HG03439 (cell line): ENCODE measurements at regions not wholly inside any gene's neighbourhood (a gene's known extent, or its start where the extent isn't known, plus 50 kb on each side); places are given as distances from the start of the nearest gene placed in this dataset.
"Not testable (repeated sequence)": the region's sequence is repeated elsewhere in the genome, so short reads cannot be mapped to it uniquely, and the experiment has no call there.

ENCODE experiments used
- ATAC-seq: cut with Tn5 transposase; IDR thresholded peaks from one replicate; pipeline ENCODE4 v1.9.1; 2021; ENCODE audit warnings: mild to moderate bottlenecking, moderate library complexity; ENCODE audit not compliant: unreplicated experiment

DNA sequence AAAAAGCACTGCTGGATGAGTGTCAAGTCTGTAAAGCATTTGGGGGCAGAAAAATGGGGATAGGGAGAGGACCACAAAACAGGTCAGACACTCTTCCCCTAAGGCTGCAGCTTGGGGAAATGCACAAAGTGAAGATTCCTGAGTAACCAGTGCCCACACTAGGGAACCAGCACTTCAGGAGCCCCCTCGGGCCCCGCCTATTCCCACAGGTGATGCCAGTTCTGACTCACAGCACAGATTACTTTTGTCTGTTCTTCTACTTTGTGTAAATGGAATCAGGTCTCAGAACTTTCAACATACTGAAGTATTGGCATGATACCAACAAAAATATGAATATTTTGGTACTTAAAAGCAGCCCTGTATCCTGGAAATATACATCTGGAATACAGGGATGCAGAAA is 112.5 kb downstream of the ADRA2C start:
- ATAC-seq = no peak

DNA sequence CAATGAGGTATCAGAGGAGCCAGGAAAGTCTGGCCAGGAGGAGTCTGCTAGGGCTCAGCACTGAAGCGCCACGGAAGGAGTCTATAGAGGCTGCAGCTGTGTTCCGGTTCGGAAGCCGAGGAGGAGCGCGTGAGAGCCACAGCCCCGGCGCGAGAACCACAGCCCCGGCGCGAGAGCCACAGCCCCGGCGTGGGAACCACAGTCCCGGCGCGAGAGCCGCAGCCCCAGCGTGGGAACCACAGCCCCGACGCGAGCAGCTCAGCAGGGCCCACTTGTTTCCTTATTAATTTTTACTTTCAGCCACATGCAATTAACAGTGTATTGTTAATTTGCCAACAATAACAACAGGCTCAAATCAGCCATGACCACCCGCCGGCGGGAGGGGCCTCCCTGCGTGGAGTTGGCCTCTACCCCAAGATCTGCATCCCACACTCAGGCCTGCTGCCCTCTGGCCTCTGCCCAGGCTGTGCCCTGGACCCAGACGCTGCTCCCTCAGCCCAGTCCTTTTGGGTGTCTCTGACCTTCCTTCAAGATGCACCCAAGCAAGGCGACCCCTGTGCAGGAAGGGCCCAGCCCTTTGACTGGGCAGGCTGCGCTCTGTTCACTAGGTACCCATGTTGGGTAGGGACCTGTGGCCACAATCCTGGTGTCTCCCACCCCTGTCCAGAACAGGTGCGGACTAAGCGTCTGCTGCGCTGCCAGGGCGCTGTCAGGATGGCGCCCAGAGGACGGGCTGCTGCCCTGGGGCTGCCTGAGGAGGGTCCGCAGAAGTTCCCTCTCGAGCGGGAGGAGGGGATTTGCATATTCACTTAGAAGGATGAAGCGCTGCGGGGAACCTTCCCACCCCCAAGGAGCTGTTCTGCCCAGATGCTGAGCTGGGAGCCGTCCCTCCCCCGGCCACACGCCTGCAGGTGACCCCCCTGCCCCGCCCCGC is 113.8 kb downstream of the ADRA2C start:
- no peak for ATAC-seq

DNA sequence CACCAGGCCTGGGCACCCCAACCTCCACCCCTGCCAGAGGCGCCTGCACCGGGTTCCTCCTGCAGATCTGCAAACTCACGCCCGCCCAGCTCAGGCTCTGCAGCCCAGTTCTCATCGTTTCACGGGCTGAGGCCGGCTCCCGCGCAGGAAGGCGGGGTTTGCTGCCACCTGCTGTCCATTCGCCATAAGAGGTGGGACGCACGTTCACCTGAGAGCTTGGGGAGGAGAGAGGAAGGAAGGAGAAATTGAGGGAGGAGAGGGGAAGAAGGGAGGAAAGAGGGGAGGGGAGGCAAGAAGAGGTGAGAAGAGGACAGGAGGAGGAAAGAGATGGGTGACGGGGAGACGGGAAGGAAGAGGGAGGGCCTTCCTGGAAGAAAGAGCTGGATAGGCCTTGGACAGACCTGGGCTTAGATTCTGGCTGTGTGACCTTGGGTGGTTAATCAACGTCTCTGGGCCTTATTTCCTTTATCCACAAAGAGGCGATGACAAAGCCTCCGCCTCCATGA is 114.5 kb downstream of the ADRA2C start:
- no peak for ATAC-seq

DNA sequence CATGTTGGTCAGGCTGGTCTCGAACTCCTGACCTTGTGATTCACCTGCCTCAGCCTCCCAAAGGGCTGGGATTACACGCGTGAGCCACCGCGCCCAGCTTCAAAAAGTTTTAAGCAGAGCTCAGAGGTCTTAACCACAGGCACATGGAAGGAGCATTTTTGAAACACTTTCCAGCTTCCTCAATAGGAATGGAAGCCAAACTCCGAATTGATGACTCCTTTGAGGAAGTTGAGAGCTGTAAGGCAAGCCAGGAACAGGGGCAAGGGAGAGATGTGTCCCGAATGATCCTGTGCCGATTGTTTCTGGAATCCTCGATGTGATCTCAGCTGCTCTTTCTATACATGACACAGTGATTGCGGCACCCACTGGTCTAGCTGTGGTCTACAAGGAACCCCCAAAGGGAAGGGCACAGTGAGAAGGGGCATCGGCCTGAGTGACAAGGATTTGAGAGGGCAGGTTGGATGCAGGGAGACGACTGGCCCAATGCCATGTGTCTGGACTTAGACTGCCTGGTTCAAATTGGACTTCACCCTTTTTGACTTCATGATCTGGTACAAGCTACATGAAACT is 116.2 kb downstream of the ADRA2C start:
- ATAC-seq = not testable (repeated sequence)

DNA sequence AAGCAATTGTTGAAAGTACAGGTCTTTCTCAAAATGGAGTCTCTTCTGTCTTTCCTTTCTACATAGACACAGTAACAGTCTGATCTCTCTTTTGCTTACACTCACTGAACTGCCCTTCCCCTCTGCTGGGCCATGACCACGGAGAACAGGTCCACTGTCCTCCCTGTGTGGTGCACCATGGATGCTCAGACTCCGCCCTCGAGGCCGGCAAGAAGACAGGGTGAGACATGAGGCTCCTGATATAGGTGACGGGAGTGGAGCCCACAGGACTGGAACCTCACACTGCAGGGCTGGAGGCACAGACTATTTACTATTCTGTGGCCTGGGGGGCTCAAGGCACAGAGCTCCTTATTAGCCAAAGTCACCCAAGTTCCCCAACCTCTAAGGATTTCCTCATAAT is 118.1 kb downstream of the ADRA2C start:
- ATAC-seq = not testable (repeated sequence)

DNA sequence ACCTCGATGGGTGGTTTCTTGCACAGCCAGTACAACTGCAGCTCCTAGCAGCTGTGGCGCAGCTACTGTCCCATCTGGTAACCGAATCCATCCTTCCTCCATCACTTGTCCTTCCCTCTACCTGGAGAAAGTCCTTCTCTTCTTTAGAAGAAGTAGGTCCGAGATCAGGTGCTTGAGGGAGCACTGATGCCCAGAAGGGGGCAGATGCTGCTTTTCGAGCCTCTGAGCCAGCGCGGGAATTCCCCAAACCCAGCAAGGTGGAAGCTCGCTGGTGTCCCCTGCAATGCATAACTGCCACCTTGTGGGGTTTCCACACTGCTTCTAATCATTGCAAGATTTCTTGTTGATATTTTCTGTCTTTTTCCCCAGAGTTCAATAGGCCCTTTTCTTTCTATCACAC is 127.4 kb downstream of the ADRA2C start:
- ATAC-seq = not testable (repeated sequence)

DNA sequence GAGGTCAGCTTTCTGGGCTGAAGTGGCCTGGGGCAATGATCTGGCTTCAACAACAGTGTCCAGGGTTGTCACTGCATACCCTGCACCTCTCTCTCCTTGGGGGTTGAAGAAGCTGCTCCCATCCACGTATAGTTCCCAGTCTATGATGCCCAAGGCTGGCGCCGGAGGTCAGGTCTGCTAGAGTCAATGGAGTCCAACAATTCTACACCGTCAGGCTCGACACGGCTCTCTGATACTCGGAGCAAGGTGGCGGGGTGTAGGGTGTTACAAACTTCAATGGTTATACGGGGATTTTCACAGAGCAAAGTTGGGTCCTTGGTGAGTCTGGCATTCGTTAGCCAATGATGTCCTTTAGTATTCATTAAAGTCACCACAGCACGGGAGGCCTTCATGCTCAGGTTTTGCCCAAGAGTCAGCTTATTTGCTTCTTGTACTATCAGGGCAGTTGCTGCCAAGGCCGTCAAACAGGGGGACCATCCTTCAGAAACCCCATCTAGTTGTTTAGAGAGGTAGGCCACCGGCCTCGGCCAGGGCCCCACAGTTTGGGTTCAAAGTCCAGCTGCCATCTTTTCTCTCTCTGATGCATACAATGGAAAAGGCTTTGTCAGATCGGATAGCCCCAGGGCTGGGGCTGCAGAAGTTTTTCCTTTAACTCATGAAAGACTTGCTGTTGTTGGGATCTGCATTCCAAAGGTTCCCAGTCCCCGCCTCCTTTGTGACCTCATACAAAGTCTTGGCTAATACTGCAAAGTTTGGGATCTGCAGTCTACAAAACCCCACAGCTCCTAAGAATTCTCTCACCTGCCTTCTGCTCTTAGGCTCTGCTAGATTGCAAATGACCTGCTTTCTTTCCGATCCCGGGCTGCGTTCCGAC is 128.1 kb downstream of the ADRA2C start:
- ATAC-seq = not testable (repeated sequence)

DNA sequence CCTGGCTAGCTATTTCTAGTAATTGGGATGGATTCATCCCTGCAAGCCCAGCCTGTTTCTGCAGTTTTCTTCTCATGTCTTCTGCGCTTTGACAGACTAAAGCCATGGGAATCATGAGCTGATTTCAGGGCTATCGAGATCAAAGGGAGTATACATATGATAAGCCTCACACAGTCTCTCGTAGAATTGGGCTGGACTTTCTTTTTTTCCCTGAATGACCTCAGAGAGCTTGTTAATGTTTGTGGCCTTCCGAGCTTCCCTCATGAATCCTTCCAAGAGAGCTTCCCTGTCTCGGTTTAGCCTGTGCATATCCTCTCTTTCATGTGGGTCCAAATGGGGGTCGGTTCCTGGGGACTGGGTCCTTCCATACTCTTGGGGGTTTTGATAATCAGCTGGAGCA is 130.3 kb downstream of the ADRA2C start:
- no peak for ATAC-seq

DNA sequence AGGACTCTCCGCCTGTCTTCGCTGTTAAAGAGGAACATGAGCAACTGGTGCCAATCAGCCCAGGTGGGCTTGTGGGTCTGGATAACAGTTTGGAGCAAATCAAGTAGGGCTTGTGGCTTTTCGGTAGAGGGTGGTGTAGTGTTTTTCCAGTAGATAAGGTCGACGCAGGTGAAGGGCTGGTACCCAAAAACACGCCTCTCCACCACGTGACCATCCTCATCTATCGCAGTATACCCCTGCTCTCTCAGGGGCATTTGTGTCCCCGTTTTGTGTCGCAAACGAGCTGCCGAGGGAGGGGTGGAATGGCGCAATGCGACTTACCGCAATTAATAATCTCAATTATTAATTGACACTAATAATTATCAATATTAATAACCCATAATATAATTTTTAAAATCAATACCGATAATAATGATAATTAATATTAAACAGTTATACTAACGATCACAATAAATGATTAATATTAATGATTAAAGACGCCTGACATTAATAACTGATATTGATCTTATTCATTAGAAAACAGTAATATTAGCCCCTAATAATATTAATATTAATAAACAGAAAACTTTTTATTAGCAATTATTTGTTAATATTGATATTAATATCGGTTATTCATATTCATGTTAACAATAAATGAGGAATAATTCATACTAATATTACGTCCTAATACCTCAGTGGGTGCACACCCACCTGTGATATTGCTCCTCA is 130.8 kb downstream of the ADRA2C start:
- ATAC-seq = not testable (repeated sequence)

DNA sequence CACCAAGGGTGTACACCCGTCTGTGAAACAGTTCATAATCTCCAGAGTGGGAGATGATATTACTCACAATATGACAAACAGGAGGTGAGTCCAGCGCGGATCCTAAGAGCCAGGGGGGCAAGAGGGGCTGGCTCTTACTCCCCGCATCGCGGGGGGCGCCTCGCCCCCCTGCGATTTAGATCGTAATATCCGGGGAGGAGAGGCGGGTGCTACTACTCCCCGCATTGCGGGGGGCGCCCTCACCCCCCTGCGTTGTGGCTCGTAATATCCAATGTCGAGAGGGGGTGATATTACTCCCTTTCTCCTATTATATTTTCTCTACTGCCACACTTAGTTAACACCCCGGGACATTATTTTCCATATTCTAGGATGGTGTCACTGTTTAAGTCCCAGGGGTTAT is 131.9 kb downstream of the ADRA2C start:
- ATAC-seq = no peak

DNA sequence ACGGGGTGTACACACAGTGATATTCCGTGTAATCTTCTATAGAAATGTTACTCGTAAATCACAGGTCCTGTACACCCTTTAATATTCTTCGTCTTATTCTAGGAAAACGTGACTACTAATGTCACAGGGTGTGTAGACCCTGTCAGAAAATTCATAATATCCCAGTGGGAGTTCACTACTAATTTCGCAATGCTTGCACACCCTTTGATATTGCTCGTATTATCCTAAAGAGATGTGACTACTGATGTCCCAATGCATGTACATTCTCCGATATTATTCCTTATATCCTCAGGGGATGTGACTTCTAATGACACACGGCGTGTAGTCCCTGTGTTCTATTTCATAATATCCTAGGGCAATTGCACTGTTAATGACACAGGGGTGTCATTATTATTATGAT is 132.7 kb downstream of the ADRA2C start:
- not testable (repeated sequence) for ATAC-seq

DNA sequence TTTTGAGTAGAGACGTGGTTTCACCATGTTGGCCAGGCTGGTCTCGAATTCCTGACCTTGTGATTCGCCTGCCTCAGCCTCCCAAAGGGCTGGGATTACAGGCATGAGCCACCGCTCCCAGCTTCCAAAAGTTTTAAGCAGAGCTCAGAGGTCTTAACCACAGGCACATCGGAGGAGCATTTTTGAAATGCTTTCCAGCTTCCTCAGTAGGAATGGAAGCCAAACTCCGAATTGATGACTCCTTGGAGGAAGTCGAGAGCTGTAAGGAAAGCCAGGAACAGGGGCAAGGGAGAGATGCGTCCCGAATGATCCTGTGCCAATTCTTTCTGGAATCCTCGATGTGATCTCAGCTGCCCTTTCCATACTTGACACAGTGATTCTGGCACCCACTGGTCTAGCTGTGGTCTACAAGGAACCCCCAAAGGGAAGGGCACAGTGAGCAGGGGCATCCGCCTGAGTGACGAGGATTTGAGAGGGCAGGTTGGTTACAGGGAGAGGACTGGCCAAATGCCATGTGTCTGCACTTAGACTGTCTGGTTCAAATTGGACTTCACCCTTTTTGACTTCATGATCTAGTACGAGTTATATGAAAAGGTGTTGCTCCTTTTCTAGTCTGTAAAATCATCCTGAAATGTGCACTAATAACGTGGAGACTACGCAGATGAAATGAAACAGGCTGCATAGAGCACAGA is 138.2 kb downstream of the ADRA2C start:
- ATAC-seq = not testable (repeated sequence)

DNA sequence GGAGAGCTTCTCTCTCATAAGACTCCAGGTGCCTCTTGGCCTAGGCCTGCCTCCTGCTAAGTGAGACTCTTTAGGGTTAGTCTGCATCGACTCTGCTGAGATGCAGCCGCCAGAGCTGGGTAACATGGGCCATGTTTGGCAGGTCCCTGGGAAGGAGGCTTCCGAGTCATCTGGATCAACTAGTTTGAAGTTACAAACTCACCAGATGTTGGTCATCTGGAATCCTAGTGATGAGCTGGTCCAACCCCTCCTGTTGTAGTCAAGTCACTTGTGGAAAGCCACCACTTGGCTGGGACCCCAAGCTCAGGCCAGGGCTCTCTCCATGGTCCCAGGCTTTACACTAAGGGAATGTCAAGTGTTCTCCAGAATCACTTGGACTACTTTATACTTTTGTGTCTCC is 143.4 kb downstream of the ADRA2C start:
- ATAC-seq = not testable (repeated sequence)

DNA sequence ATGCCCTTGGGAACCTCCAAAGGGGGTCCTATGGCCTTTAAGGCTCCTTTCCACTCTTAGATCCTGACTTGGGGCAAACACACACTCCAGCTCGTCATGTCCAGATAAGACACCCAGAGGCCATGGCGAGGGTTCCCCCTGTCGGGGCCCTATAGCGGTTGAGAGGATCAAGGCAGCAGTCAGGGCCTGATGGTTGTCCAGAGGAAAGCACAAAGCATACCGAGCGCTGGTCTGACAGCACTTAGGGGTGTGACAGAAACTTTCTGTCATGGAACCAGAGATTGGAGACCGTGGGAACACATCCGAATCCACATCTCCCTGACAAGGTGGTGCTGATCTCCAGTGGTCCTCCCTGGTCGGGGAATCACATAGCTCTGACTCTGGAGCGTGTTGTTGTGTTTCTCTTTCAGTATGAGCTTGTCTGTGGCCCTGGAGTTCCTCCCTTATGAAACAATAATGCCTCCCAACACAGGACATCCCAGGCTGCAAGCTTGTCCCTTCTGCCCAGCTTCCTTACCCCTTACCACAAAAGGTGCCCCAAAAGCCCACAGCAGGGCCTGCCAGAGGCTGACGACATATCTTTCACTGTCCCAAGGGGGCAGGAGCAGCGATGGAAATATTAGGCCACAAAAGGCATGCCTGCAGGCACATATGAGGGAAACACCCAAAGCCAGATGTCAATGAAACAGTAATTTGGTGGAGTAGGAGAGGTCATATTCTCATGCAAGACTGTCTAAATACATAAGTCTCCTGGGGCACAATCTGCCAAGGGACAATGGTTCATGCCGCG is 144.2 kb downstream of the ADRA2C start:
- not testable (repeated sequence) for ATAC-seq

DNA sequence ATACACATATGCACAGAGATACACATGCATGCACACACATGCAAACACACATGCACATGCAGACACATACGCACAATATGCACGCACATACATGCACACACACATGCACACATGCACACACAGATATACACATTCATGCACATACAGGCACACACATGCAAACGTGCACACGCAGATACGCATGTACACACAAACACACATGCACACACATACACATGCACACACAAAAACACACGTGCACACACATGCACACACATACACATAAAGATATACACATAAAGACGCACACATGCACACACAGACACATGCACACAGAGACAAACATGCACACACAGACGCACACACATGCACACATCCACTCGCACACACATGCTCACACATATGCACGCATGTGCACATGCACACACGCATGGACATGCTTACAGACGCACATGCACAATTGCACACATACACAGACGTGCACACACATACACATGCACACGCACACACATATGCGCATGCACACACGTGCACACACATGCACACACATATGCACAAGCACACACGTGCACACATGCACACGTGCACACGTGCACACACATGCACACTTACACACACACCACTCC is 145.2 kb downstream of the ADRA2C start:
- no peak for ATAC-seq

DNA sequence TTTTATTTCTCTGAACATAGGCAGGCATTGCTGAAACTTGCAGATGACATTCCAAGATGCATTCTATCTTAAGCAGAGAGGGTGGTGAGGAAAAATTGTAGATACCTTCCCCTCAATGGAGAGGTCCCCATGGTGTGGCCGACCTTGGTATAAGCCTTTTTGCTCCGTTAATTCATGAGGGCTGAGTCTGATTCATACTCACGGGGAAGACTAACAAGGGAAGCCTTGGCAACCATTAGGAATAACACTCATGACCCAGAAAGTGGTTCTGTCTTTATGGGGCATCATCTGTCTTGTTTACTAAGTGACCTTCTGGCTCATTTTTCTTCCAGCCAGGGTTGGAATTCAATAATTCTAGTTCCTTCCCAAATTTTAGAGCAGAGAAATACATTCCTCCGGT is 148.3 kb downstream of the ADRA2C start:
- ATAC-seq = not testable (repeated sequence)

DNA sequence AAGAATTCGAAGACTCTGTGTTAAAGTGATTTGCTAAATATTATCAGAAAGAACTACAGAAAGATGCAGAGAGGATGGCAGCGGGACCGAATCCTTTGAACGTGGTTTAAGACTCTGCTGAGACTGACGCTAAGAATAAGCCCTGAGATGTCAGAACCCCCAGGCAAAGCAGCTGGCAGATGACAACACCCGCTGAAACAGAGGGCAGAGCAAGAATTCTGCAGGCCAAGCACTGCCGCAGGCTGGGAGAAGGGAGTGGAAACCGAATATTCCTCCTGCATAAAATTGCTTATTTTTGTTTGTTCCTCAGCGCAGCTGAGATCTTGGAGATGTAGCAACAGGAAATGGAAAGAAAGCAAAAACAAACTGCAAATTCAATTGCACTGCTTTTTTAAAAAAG is 153.3 kb downstream of the ADRA2C start:
- ATAC-seq = not testable (repeated sequence)

DNA sequence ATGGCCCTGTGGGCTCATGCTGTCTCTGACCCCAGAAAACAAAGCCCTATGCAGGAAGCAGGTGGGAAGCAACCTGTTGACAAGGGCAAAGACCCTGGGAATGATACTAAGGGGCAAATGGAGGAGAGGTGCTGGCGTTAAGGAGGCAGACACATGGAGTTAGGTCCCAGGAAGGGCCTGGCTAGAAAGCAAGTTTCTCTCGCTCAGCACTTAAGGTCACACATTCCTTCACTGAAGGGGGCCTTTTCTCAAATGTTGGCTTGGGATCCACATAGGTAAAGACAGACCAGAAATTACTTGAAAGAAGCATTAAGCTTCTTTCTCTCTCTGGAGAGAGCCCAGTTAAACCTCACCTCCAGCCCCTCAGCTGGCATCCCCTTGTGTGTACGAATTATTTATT is 155.7 kb downstream of the ADRA2C start:
- ATAC-seq = not testable (repeated sequence)

DNA sequence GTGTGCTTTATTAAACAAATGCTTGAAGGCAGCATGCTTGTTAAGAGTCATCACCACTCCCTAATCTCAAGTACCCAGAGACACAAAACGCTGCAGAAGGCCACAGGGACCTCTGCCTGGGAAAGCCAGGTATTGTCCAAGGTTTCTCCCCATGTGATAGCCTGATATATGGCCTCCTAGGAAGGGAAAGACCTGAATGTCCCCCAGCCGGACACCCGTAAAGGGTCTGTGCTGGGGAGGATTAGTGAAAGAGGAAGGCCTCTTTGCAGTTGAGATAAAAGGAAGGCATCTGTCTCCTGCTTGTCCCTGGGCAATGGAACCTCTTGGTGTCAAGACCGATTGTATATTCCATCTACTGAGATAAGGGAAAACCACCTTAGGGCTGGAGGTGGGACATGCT is 159.7 kb downstream of the ADRA2C start:
- ATAC-seq = not testable (repeated sequence)
